ENCODE measurements at regions not wholly inside any gene's neighbourhood (a gene's known extent, or its start where the extent isn't known, plus 50 kb on each side); places are given as distances from the start of the nearest gene placed in this dataset.

GRCh38 chr14:80004871-80005270 is 206.4 kb downstream of the DIO2 start:
- no peak for TF ChIP-seq POLR2A (IDR thresholded peaks at IDR 0.05)
- no peak for TF ChIP-seq POLR2AphosphoS5 (IDR thresholded peaks at IDR 0.05)

Measured in stomach (tissue), 4 donors.